Kidney tubule cell (primary cell): ENCODE measurements at regions not wholly inside any gene's neighbourhood (a gene's known extent, or its start where the extent isn't known, plus 50 kb on each side); places are given as distances from the start of the nearest gene placed in this dataset.
"Not testable (repeated sequence)": the region's sequence is repeated elsewhere in the genome, so short reads cannot be mapped to it uniquely, and the experiment has no call there.

Experiments used
- DNase-seq: peaks from one replicate; pipeline ENCODE4 v3.0.0-alpha.2; 2018; ENCODE audit warnings: low spot score

DNA sequence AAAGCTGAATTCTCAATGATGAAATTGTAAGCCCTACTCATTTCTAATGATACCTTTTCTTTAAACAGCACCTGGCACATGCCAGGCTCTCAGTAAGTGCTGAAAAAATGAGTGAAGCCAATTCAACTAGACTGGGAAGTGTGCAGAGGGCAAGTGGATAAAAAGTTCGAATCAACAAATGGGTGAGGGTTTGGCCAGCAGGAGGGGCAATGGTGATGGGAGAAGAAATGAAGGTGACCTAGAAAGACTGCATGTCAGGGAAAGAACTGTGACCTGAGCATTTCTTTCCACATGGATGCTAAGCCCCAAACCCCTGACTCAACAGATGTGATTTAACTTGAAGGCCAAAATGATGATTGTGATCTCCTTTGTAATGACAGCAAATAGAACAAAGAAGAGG lies 54.6 kb downstream of the DKK1 start:
- no peak for DNase-seq

DNA sequence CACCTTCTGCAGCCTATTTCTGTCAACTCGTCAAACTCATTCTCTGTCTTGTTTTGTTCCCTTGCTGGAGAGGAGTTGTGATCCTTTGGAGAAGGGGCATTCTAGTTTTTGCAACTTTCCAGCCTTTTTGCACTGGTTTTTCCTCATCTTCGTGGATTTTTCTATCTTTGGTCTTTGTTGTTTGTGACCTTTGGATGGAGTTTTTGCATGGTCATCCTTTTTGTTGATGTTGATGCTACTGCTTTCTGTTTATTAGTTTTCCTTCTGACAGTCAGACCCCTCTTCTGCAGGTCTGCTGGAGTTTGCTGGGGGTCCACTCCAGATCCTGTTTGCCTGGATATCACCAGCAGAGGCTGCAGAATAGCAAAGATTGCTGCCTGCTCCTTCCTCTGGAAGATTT lies 60.1 kb downstream of the DKK1 start:
- not testable (repeated sequence) for DNase-seq

DNA sequence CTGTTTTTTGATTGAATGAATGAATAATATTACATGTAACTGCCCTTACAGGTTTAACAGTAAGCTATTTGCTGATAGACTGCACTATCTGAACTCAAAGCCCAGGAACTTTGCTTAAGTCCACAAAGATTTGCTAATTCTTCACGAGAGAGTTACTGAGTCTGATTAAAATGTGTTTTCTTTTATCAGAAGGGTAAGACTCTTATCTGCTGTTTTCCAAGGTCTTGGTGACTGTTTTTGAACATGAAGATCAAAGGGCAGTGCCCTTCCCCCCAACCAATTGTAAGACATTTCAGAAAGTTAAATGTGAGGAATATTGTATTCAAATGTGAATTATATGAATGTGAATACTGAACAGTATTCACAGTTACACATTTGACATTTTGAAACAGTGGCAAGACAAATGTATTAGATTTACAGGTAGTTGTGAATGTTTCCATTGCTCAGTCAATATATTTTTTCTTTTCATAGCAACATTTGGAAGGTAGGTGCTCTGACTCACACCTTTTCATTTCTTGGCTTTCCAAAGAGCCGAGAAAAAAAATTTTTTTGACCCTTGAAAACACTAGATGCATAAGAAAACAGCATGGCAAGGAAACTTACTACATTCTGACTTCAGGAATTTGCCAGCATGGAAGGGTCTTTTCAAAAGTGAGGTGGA lies 62.7 kb downstream of the DKK1 start:
- DNase-seq = no peak

DNA sequence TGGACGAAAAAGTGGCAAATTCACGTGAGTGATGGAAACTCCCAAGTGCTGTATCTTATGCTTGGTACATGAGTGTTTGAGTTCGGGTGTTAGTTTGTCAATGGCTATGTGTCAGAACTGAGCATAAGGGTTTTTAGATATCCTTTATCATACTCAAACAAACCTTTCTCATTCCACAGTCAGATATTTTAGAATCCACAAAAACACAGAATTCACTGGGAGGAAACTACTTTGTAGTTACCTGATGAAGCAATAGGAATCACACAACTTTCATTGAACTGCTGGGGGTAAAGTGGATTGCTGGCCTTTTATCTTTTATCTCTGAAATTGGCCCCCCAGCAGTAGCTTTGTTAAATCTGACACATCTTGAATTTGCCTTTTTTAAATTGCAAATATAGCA lies 64.0 kb downstream of the DKK1 start:
- DNase-seq = no peak

DNA sequence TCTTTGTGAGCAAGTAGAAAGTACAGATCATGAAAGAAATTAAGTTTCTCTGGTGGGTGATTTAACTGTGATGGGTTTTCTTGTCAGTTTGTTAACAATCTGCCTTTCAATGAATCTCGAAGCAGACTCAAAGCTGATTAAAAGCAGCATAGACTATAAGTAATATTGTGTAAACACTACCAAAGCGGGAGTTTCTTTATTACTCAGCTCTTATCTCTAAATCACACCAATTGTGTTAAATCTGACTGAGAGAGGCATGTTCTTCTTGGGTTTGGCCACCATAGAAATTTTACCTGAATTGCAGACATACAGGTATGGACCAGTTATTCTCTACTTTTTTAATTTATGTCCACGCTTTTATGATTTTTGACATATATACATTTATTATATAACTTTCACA lies 65.2 kb downstream of the DKK1 start:
- no peak for DNase-seq

DNA sequence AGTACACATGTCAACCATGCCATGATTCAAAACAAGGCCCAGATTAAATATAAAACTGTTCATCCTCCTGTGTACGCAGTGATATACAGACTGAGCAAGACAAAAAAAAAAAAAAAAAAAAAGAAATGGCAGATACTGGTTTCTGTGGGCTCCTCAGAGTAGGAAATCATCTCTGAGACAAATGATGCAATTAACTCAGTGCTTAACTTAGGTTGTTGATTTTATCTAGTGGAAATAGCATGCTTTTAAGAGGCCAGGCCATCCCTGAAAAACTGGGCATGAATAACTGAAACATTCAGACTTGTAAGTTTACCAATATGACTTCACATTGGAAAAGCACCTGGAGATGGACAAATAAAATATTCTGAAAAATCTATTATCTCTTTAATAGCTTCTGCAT lies 69.0 kb downstream of the DKK1 start:
- DNase-seq = no peak

DNA sequence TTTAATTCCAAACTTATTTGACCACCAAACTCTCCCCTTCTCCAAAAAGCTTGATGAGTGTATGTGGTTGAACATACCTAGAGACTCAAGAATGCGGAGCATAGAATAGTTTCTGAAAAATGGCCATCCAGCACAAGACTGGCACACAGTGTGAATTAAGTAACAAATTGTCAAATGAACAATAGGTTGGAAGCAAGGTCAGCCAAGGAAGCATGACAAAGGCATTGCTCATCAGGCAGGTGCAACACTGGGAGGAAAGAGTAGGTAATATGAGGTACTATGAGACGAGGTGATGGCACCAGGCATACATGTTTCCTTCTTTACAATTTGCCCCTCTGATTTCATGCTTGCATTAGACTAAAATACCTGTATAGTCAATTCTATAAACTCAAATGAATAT lies 73.7 kb downstream of the DKK1 start:
- DNase-seq = peak; percentile 82

DNA sequence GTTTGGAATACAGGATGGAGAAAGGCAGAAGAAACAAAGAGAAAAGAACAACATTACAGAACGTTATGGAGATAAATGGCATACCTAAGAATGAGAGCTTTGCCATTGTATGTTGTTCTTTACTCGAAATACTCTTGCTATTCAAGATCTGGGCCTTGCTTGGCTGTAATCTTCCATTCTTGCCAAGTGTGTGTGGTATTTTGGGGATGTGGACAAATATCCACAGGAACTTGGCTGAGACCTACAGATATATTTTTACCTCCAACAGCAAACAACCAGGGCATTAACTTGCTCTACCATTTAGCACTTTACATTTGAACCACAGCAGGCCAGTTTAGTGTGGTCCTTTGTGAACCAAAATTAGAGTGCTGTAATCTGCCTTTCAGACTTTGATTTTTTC lies 76.3 kb downstream of the DKK1 start:
- no peak for DNase-seq

DNA sequence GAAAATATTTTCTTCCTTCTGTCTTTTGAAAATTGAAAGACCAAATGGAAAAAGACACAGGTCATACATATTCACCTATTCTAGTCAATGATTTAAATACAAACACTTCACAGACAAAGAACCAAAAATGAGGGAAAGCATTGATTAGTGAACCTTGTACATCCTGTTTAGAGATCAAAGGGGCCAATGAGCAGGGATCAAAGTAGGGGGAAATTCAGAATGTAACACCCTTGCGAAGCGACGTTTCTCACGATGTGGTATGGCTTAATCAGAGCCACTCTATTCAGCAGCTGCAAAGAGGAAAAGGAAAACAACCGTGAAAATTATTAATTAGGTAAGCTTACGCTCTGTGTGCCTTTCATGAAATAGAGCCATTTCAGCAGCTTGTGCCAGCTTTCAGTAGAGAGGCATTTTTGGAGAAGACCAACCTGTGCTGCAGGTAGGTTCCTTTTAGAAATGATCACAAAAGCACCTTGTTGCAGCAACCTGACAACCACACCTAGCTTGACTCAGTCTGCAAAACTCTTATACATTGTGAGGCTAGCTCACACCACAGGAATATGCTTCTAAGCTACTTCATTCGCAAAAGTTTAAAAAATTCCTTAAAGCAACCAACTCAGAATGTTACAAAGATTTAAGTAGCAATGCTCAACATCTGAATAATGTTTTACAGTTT lies 78.0 kb downstream of the DKK1 start:
- peak; percentile 13 for DNase-seq

DNA sequence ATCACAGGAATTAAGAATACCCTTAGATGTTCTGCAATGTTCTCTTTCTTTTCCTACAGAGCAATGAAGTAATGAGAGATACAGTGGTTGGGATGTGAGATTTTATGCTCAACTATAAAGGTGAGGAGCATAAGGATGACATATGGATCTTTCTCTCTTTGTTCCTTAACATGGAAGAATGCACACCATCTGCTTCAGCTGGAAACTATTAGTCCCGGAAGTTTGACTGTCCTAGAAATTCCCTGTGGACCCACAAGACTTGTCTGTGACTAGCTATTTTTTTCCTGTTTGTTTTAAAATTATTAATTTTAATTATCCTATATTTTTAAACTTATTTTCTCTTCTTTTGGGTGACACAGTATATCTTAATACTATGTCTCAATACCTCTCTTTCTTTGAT lies 80.2 kb downstream of the DKK1 start:
- no peak for DNase-seq

DNA sequence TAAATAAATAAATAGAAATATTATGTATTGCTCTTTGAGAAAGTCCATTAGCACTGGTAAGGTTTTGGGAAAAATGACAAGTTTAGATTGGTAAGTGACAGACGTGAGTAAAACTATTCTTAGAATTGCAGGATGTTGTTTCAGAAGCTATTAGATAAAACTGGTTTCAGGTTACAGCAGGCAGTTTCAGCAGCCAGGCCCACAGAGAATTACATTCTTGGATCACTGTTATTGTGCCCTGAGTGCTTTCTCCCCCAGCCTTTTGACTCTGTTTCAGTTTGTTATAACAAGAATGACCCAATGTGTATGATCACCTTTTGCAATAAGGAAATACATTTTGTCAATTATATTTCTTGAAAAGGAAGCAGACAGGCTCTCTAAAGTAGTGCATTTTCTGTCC lies 86.5 kb downstream of the DKK1 start:
- no peak for DNase-seq

DNA sequence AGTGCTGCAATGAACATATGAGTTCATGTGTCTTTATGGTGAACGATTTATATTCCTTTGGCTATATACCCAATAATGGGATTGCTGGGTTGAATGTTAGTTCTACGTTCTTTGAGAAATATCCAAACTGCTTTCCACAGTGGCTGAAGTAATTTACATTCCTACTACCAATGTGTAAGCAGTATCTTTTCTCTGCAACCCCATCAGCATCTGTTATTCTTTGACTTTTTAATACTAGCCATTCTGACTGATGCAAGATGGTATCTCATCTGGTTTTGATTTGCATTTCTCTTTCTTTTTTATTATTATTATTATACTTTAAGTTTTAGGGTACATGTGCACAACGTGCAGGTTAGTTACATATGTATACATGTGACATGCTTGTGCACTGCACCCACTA lies 89.7 kb downstream of the DKK1 start:
- DNase-seq = not testable (repeated sequence)

DNA sequence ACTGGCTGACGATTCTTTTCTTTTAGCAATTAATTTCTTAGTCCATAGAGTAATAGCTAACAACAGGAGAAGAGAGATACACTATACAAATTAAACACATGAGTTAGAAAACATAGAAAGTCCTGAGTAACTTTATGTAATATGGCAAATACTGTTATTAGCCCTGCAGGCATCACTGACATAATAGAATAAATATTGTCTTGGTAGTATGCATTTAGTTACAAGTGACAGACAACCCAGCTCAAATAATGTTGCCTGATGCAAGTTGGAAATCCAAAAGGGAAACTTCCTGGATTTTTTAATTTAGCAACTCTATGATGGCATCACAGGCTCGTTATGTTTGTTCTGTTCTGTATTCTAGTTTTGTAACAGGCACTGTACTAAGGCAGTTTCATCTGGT lies 95.1 kb downstream of the DKK1 start:
- no peak for DNase-seq

DNA sequence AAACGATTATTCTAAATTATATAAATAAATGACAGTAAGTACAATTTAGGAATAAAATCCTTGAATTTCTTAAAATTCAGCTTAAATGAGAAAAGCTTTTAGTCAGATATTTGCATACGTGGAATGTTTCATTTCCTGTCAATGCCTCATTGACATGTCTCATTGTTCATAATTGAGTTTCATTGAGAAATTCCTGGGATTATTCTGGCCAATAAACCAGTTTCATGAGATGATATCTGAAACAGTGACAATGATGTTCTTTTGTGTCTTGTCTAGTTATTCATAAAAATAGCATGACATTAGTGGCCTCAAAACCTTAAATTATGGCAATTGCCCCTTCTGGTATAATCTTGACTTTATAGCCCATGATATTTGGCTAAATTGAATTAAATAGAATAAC lies 95.8 kb downstream of the DKK1 start:
- no peak for DNase-seq

DNA sequence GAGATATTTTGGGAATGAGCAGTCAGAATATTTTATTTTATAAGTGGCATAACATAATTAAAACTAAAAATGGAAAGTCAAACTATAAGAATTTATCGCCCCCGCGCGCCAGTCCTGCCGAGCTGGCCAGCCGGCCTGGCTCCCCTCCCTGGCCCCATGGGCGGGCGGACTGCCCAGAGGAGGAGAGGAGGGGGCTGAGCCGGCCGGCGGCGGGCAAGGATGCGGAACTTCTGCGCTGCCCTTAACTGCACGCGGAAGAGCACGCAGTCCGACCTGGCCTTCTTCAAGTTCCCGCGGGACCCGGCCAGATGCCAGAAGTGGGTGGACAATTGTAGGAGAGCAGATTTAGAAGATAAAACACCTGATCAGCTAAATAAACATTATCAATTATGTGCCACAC lies 96.8 kb downstream of the DKK1 start:
- no peak for DNase-seq

DNA sequence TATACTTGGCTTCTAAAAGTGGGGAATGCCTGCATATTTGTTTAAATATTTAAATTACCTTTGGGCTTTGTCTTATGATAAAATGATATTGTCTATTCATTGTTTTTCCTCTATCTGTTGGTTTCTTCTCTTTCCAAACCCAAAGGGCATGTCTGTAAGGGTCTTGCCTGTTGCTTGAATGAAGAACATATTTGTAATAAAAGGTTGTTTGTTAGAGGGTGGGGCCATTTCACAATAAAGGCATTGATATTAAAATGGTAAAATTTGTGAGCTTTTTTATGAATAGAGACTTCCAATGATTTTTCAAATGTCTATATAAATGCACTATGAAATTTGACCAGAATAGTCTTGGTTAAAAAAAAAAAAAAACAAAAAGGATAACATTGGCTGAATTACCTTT lies 105.2 kb downstream of the DKK1 start:
- DNase-seq = no peak

DNA sequence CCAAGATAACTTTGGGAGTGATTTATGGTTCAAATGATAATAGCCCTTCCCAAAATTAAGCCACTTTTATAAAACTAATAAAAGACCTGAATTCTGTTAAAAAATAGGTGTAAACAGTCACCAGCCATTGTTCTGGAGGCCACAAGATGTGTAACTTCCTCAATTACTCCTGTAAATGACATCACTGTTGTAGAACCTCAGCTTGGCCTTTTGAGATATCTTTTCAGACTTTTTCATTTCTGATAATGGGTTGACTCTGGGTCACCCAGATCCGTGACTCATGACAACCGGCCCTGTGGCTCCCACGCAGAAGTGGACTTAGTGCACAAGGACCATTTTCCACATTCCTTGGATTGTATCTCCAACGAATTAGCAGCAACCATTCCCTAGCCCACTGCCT lies 106.6 kb downstream of the DKK1 start:
- no peak for DNase-seq

DNA sequence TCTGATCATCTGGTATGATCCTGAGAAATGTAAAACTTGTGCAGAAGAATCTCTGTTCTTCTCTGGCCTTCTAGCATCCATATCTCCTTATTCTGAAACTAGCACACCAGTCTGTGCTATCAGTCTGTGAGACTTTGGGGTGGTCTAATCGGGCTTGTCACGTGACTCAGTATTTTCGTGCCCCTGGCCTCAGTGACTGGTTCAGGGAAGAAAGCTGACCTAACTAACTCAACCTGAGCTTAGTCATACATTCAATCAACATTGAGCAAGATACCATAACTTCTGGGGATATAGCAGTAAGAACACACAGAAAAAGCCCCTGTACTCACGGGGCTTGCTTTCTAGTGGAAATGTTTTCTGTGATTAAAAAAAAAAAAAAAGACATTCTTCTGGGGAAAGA lies 109.3 kb downstream of the DKK1 start:
- no peak for DNase-seq

DNA sequence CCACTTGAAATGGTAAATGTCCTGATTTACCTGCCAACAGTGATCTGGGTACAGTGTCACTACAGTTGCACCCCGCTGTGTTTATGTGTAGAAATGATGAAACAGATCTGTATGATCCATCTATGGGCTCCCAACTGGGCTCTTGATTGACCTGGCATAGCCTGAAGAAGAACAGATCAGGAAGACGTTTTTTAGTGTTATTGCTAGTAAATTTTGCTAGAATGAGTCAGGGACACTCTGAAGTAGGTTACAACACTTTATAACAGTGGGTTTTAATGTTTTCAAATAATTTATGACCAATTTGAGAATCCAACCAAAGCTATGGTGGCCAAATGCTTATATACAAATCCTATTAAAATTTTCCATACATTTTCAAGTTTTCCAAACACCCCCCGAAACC lies 110.3 kb downstream of the DKK1 start:
- DNase-seq = no peak

DNA sequence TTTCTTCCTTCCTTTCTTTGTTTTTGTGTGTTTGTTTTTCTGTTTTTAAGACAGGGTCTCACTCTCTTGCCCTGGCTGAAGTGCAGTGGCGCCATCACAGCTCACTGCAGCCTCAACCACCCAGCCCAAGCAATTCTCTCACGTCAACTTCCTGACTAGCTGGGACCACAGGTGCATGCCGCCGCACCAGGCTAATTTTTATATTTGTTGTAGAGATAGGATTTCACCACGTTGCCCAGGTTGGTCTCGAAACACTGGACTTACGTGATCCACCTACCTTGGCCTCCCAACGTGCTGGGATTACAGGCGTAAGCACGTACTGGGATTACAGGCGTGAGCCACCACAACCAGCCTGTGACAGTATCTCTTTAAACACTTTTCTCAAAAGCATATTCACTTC lies 120.7 kb downstream of the DKK1 start:
- DNase-seq = no peak

DNA sequence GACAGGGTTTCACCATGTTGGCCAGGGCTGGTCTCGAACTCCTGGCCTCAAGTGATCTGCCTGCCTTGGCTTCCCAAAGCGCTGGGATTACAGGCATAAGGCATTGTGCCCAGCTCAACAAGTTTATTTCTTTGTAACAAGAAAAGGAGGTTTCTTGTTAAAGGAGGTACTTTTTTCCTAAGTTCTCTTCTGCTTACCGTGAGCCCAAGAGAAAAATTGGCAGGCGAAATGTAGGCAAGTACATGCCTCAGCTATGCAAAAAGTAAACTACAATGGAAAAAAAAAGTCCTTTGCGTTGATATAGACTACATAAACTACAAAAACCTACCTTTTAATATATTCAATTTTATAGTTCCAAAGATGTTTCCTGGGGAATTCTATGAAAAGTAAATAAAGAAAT lies 122.6 kb downstream of the DKK1 start:
- no peak for DNase-seq

DNA sequence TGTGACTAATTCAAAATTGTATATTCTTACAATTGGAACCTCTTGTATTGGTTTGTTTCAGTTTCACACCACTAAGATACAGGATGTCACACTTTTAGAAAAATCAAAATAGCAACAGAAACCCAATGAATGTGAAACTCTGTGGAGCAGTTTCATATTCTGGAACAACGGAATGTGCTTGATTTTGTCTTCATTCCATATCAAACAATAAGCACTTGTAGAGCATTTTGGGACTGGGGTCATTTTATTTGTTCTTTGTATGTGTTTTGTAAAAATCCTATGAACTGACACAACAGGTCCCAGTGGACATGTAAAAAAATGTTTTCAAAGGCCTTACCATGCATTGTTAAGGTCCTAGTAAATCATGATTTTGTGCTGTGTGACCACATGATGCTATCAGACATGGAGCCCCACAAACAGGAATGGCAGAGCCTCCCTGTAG lies 123.1 kb downstream of the DKK1 start:
- no peak for DNase-seq

DNA sequence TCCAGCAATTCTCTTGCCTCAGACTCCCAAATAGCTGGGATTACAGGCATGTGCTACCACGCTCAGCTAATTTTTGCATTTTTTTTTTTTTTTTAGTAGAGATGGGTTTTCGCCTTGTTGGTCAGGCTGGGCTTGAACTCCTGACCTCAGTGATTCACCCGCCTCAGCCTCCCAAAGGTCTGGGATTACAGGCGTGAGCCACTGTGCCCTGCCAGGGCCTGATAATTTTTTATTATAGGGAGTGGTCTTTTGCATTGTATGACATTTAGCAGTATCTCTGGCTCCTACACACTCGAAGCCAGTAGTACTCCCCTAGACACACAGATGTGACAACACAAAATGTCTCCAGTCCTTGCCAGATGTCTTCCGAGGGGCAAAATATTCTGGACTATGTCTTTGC lies 124.0 kb downstream of the DKK1 start:
- no peak for DNase-seq

DNA sequence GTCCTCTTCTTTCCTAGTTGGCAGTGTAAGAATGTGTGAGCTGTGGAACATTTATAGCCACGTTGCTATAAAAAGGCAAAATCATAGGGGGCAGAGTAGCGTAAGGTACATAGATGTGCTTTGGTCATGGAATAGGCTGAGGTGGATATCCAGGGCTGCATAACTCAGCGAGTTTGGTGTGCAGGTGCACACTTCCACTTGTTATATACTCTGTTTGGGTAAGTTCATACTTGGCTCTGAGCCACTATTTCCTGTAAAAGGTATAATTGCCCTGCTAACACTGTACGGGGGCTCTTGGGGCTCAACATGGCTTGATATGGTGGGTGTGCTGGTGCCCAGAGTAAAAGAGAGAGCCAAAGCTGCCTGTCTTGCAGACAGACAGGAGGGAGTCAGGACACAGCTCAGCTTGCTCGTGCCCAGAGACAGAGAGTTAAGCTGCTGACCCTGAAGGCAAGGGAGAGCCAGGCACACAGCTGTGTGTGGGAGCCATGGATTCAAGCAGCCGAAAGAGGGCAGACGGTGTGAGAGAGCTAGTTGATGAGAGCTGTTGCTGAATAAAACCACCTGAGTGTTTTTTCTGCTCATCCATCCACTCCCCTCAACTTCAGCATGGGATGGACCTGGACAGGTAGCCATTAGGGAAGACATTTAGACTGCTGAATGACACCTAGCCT lies 126.7 kb downstream of the DKK1 start:
- DNase-seq = no peak
